ENCODE measurements at regions not wholly inside any gene's neighbourhood (a gene's known extent, or its start where the extent isn't known, plus 50 kb on each side); places are given as distances from the start of the nearest gene placed in this dataset.

DNA sequence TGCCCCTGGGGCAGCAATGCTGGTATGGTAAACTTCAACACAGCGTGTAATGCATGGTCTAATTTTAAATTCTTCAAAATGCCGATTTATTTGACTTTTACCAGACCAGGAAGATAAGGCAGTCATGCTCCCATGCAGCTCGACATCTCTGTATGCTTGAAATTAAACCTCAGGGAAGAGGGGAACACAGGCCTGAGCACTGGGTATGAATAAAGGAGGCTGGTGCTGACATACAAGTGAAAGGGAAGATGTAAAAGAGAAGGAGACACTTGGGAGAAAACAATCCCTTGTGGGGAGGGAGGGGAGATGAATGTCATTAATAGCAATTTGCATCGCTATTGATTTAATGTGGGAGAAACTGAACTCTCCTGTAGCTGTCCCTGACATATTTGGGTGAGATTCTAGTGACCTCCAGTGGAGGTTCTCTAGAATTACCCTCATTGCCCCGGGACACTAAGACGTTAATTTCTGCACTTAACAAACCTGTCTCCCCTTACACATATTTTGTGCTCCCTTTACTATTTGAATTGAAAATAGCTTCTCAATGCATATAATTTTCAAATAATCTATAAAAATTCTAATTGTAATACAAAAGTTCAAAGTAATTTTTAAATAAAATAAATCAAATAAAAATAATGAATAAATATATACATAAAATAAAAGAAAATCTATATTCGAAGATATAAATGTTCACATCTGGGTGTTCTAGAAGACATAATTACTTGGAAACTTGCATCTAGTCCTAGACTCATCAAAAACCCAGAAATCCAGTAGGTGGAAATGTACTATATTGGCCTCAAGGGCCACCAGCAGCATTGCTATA, 283.1 kb downstream of the LMX1A start:
- DNase-seq (ENCODE audit: low spot score) = peak; percentile 76

DNA sequence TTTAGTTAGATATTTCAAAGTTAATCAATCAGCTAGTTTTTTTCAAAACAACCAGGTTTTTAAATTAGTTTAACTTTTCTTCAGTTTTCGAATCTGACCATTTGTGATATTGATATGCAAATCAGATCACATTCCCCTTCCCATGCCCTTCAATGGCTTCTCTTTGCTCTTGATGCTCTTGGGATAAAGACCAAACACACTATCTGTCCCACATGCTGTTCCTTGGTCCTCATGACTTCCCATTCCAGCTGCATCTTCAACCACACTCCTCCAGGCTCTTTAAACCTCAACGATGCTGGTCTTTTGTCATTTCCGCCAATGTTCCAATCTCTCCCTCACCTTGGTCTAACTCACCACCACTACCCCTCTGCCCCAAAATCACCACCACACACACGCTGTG, 285.8 kb downstream of the LMX1A start:
- no peak for DNase-seq (ENCODE audit: low spot score)

- no peak for DNase-seq (ENCODE audit: low spot score)
Observed at GRCh38 chr1:165069829-165070228, 286.7 kb downstream of the LMX1A start.

- no peak for DNase-seq (ENCODE audit: low spot score)
Observed at GRCh38 chr1:165068741-165069140, 287.8 kb downstream of the LMX1A start.

GRCh38 chr1:165067829-165068228, 288.7 kb downstream of the LMX1A start:
- DNase-seq (ENCODE audit: low spot score) = no peak

DNA sequence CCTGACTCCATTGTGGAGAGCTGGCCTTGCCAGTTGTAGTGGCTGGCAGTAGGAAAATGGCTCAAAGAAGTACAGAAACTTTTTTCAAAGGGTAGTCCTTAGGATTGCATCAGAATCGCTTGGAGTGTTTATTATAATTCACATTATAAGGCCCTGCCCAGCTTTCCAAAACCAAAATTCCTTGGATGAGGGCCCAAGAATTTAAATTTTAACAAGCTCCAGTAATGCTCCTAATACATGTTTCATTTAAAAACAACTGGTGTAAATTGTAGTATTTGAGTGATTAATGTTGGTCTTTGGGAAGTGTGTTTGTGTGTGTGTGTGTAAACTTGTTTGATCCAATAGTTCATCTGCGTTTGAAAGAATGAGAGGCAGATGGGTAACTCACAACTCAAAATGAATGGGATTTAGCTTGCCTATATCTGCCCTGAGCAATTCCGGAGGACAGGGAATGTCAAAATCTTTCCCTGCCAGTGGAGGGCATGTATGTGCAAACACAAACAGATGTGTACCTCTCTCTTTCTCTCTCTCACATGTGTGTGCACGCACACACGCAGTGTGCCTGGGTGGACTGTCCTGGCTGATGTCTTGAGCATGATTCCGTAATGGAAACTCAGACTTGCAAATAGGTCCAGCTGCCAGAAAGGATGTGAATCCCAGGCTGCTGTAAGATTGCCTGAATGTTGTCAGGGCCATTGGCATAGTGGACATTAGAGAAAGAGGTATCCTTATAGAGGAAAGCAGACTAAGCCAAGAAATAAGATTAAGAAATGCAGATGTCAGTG, 293.1 kb downstream of the LMX1A start:
- peak; percentile 62 for DNase-seq (ENCODE audit: low spot score)

- DNase-seq (ENCODE audit: low spot score) = no peak
Observed at GRCh38 chr1:165062346-165062745, 294.2 kb downstream of the LMX1A start.

DNA sequence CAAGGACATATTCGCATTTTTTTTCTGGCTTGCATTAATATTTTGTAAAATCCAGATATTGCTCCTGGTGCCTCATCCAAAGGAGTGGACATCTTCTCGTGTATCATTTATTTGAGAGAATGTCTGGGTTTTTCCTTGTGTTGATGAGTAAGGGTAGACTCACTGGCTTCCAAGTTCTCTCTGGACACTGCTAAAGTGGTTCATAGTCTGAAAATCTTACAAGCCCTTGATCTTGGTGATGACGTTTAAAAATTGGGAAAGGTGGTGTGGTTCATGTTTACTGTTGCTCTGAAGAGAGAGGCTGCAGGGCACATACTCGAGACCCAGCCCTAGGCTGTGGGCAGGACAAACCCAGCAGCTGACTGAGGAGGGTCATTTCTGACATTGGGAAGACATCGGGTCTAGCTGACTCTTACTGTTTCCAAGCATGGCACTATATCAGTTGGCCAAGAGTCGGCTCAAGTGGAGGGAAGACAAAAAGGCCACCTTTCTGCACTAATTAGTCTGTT, 296.2 kb downstream of the LMX1A start:
- DNase-seq (ENCODE audit: low spot score) = peak; percentile 10

DNA sequence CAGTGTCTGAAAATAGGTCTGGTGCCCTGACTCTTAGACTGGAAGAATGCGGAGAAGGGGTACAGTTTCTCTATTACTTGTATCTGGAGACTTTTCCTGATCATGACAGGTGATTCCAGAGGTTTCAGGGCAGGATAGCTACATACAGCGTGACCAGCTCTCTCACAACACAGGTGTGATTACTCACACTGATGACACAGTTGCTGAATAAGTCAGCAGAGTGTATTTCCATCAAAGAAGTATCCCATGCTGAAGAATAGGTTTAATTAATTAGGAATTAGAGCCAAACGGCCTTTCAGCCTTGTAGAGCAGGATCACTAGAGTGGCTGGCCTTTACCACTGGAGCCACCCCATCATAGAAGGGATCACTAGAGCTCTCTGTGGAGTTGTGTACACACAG, 298.6 kb downstream of the LMX1A start:
- DNase-seq (ENCODE audit: low spot score) = no peak

- DNase-seq (ENCODE audit: low spot score) = no peak
Observed at GRCh38 chr1:165056914-165057313, 299.6 kb downstream of the LMX1A start.

DNA sequence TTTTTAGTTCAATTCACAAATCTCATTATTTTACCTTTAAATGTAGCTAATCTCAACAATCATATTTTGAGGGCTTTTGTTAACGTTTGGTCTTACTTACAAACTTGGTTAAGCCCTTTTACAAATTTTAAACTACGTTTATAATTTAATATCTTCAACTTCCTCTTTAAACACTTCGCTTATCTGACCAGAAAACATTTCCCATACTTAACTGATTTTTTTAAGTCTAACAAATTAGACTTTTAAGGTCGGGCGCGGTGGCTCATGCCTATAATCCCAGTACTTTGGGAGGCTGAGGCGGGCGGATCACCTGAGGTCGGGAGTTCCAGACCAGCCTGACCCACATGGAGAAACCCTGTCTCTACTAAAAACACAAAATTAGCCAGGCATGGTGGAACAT, 300.9 kb downstream of the LMX1A start:
- DNase-seq (ENCODE audit: low spot score) = no peak

DNA sequence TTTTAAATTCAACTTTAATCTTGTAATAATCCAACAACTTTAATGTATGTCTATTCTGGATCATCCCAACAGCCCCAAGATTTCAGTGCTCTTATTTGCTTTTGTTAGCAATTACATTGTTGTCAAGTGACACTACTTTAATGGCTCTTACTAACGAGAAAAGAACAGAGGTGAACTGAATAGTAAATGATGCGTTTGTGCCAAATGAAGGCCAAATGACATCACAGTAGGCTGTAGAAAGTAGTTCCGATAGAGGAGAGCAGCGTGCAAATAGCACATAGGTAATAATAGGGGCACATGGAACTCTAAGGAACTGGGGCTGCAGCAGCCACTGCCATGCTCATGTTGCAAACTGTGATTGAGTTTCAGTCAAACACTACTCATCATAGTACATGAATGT, 301.9 kb downstream of the LMX1A start:
- no peak for DNase-seq (ENCODE audit: low spot score)

- DNase-seq (ENCODE audit: low spot score) = no peak
Observed at GRCh38 chr1:165053351-165053750, 303.2 kb downstream of the LMX1A start.

GRCh38 chr1:165052936-165053335, 303.6 kb downstream of the LMX1A start:
- no peak for DNase-seq (ENCODE audit: low spot score)

DNA sequence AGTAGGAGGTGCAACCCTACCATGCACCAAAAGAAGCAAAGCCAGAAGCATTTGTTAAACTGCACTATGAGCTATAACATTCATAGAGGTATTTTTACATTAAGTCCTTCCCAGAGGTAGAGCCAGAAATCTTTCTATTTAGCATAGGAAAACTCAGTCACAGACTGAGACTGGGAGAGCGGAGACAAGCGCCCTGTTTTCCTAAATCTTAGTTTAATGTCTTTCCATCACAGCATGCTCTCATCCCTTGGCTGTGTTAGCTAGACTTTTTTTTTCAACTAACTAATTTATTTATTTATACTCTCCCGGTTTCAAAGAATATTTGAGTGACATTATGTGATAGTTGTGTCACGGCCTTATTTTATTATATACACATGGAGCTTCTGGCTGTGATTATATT, 304.1 kb downstream of the LMX1A start:
- DNase-seq (ENCODE audit: low spot score) = no peak

DNA sequence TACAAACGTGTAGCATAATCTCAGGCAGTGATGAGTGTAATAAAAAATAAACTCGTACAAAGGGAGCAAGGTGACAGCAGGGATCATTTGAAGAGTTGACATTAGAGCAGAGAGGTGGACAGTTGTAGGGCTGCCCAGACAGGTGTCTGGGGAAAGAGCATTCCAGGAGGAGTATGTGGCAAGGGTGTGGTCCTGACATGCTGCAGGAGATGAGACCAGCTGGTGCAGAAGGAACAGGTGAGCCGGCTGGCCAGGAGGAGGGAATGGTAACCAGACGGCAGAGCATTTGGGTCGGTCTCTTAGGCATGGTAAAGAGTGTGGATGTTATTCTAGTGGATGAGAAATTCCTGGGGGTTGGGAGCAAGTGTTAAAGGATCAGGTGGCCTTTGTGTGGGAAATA, 306.3 kb downstream of the LMX1A start:
- no peak for DNase-seq (ENCODE audit: low spot score)

DNA sequence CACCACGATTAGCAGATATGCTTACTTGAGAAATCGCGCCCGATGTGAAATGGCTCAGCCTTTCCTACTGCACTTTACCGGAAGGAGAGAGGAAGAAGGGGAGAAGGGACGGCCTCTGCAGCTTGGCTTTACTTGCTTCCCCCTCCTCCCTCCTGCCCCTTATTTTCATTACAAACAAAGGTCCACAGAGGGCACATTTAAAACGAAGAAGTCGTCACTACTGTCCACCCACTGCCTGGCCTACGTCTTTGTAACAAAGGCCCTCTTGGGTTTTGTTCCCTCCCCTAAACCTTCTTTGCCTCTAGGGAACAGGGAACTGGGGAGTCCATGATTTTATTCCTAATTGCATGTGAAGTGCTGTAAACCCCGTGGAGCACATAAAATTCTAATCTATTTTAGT, 308.5 kb downstream of the LMX1A start:
- no peak for DNase-seq (ENCODE audit: low spot score)

GRCh38 chr1:165045902-165046301, 310.6 kb downstream of the LMX1A start:
- no peak for DNase-seq (ENCODE audit: low spot score)

GRCh38 chr1:165040641-165041040, 315.9 kb downstream of the LMX1A start:
- no peak for DNase-seq (ENCODE audit: low spot score)

GRCh38 chr1:165039996-165040395, 316.5 kb downstream of the LMX1A start:
- no peak for DNase-seq (ENCODE audit: low spot score)

- no peak for DNase-seq (ENCODE audit: low spot score)
Observed at GRCh38 chr1:165036403-165036802, 320.1 kb downstream of the LMX1A start.

- no peak for DNase-seq (ENCODE audit: low spot score)
Observed at GRCh38 chr1:165034136-165034809, 322.2 kb downstream of the LMX1A start.

DNA sequence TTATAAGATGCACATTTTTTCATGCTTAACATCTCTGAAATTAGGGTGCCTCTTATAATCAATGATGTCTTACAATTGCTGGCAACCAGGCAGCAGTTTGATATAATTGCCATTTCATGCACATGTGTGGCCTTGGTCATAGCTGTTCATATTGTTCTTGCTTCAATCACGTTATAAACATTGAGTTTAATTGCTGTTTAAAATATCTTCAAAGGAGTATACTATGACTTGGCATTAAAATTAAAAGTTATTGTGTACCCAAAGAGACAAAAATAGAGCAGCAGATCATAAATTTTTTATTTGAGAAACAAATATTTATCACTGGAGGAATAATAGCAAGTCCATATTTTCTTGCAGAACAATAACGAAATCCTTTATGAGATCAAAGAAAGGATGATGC, 325.5 kb downstream of the LMX1A start:
- no peak for DNase-seq (ENCODE audit: low spot score)
